Naive thymus-derived CD4-positive, alpha-beta T cell (primary cell): ENCODE measurements at regions not wholly inside any gene's neighbourhood (a gene's known extent, or its start where the extent isn't known, plus 50 kb on each side); places are given as distances from the start of the nearest gene placed in this dataset.
A peak's percentile ranks its signal among the peaks of the same experiment; 100 is the strongest.

Source experiments
- ATAC-seq: fragments of 150-1000 bp; cut with Tn5 transposase; 2 replicates; pipeline ENCODE4 v1.10.0; 2021; ENCODE audit warnings: mild to moderate bottlenecking, moderate library complexity
- CTCF ChIA-PET: fragments of 350-600 bp; sonication (Branson Sonifier 250); formaldehyde crosslinking; loops from one replicate; lab custom pipeline; 2021; ENCODE audit warnings: antibody characterized with exemption; lab: Charles Lee
- POLR2A ChIA-PET: fragments of 350-600 bp; sonication (Branson Sonifier 250); formaldehyde crosslinking; loops from one replicate; lab custom pipeline; 2021; ENCODE audit warnings: antibody characterized with exemption, inconsistent platforms; lab: Charles Lee
- DNase-seq, 9 donors: peaks; one replicate each; pipeline versions ENCODE4 v3.0.0 to v3.0.0-alpha.2; 2020 to 2022; ENCODE audit warnings: mixed read lengths in 1 of 9
- H3K27ac ChIP-seq: one replicate; pipeline ENCODE4 v1.7.0; 2013; ENCODE audit warnings: mild to moderate bottlenecking, low read depth, low read length, moderate library complexity
- H3K27me3 ChIP-seq, 2 donors: one replicate each; pipeline ENCODE4 v1.7.0; 2013; ENCODE audit warnings: low read length in 2 of 2, mild to moderate bottlenecking in 2 of 2, moderate library complexity in 2 of 2; ENCODE audit not compliant: control insufficient read depth in 2 of 2, insufficient read depth in 2 of 2
- H3K36me3 ChIP-seq, 3 experiments: 1 replicate in 2 of 3; 2 replicates in 1 of 3; pipeline ENCODE4 v1.7.0; 2013; ENCODE audit warnings: low read length in 3 of 3, mild to moderate bottlenecking in 3 of 3, moderate library complexity in 1 of 3; ENCODE audit not compliant: insufficient read depth in 3 of 3, control insufficient read depth in 2 of 3
- H3K4me1 ChIP-seq, 2 donors: one replicate each; pipeline ENCODE4 v1.7.0; 2013; ENCODE audit warnings: low read length in 2 of 2, mild to moderate bottlenecking in 2 of 2, moderate library complexity in 1 of 2; ENCODE audit not compliant: control insufficient read depth in 2 of 2, insufficient read depth in 2 of 2
- H3K4me3 ChIP-seq: 2 replicates; pipeline ENCODE4 v1.7.0; 2013; ENCODE audit warnings: mild to moderate bottlenecking, low read length
- H3K9me3 ChIP-seq, 3 experiments: 1 replicate in 2 of 3; 2 replicates in 1 of 3; pipeline ENCODE4 v1.7.0; 2013; ENCODE audit warnings: low read length in 3 of 3; ENCODE audit not compliant: control insufficient read depth in 2 of 3
- H3K27ac Mint-ChIP-seq, 9 donors: one replicate each; pipeline ENCODE4 v1.8.0; 2020 to 2022; ENCODE audit warnings: mixed read lengths in 9 of 9, mild to moderate bottlenecking in 8 of 9, moderate library complexity in 5 of 9, inconsistent platforms in 2 of 9
- H3K27me3 Mint-ChIP-seq, 5 donors: one replicate each; pipeline ENCODE4 v1.8.0; 2021 to 2022; ENCODE audit warnings: mixed read lengths in 5 of 5, mild to moderate bottlenecking in 1 of 5
- H3K36me3 Mint-ChIP-seq, 5 donors: one replicate each; pipeline ENCODE4 v1.8.0; 2020 to 2022; ENCODE audit warnings: mixed read lengths in 5 of 5, mild to moderate bottlenecking in 3 of 5, inconsistent platforms in 1 of 5
- H3K4me1 Mint-ChIP-seq, 7 donors: one replicate each; pipeline ENCODE4 v1.8.0; 2020 to 2022; ENCODE audit warnings: mixed read lengths in 7 of 7, mild to moderate bottlenecking in 3 of 7, inconsistent platforms in 1 of 7
- H3K4me3 Mint-ChIP-seq, 10 donors: one replicate each; pipeline ENCODE4 v1.8.0; 2020 to 2022; ENCODE audit warnings: mild to moderate bottlenecking in 10 of 10, mixed read lengths in 10 of 10, moderate library complexity in 6 of 10, inconsistent platforms in 2 of 10
- H3K9me3 Mint-ChIP-seq, 11 donors: one replicate each; pipeline ENCODE4 v1.8.0; 2020 to 2022; ENCODE audit warnings: mixed read lengths in 11 of 11, mild to moderate bottlenecking in 4 of 11, inconsistent platforms in 1 of 11, moderate library complexity in 1 of 11
- intact Hi-C, 2 donors: fragments of 100-400 bp; cut with micrococcal nuclease; formaldehyde crosslinking; loops; one replicate each; pipeline ENCODE4 v1.15.1; 2023

DNA sequence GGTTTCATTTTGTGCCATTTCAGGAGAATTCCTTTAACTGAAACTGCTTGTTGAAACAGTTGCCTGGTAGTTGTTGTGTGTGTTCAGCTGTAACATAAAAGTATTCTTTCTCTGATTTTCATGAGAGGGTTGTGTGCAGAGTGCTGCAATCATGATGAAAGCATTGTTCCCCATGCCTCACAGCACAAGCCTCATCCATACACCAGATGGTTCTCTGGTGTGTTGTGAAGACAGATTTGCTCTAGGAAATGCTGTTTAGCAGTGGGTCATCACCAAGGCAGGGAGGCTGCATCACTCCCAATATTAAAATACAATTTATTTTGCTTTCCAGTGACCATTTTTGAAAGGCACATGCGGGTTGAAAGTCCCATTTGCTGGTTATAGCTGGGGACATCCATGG, 404.4 kb downstream of the AACS start:
- H3K27me3 ChIP-seq, result no peaks in the 10 kb centered on the region
- Mint-ChIP-seq H3K27me3 (peaks cover 0 to 6% (median under 1%) of the 10 kb centered on the region in 5 donors), H3K4me1 (no peaks in the 10 kb centered on the region), H3K9me3 (peaks cover 0 to 6% (median 0%) of the 10 kb centered on the region in 11 donors), H3K4me3 (no peak overlapping the region), H3K36me3 (no peaks in the 10 kb centered on the region), H3K27ac (no peak overlapping the region)
- ChIA-PET POLR2A (no interaction called here), CTCF (no interaction called here)
- H3K9me3 ChIP-seq, result no peaks in the 10 kb centered on the region
- no peak for ATAC-seq
- DNase-seq, result no peak
- H3K27ac ChIP-seq, result no peak overlapping the region
- intact Hi-C loops, result no loop called here
- H3K36me3 ChIP-seq, result no peaks in the 10 kb centered on the region
- no peaks in the 10 kb centered on the region for H3K4me1 ChIP-seq
- no peak overlapping the region for H3K4me3 ChIP-seq

DNA sequence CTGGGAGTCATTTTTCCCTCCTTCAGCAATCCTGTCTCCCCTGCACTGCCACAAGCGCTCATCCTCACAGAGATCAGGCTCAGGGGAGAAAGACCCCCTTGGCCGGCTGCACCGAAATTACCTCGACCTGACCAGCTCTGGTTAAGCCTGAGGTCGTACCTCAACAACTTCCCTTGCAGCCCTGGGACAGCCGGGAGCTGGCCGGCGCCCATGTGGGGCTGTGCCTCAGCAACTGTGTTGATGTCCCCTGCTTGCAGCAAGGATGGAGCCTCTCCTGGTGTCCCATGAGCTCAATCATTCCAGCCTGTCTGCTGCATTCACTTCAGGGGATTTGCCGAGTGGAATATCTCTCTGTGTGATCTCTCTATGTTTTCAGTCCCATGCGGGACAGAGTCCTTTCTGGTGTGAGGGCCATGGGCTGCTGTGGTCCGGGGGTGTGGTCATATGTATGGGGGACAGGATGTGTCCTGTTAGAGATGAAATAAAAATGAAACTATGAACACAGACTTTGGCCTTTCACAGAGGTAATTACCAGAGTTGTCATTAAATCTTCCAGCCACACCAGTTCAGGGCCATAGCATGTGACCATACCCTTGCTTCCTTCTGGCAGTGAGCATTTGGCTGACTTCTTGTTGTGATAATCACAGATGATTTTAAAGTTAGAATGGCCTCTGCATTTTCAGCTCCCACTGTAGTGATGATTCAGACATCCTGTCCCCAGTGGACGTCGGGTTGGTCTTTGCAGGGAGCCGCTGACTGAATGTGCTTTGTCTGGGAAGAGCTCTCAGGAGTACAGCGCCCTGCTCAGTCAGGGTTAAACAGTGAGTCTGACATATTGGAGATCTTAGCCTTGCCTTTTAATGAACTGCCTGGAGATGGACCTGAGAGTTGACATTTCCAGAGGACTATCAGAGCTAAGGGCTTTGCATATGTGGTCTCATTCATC, 405.9 kb downstream of the AACS start:
- Mint-ChIP-seq H3K4me3 (no peak overlapping the region), H3K9me3 (peaks cover 0 to 6% (median 0%) of the 10 kb centered on the region in 11 donors), H3K27ac (peak overlapping the region in 1 of 9 donors; percentile 11), H3K36me3 (no peaks in the 10 kb centered on the region), H3K4me1 (peaks cover 0 to under 1% (median 0%) of the 10 kb centered on the region in 7 donors), H3K27me3 (peaks cover 0 to 9% (median 8%) of the 10 kb centered on the region in 5 donors)
- ChIA-PET CTCF (no interaction called here), POLR2A (no interaction called here)
- Histone ChIP-seq H3K36me3 (no peaks in the 10 kb centered on the region), H3K9me3 (no peaks in the 10 kb centered on the region), H3K27ac (no peak overlapping the region), H3K4me1 (no peaks in the 10 kb centered on the region), H3K4me3 (no peak overlapping the region), H3K27me3 (no peaks in the 10 kb centered on the region)
- intact Hi-C loops, result no loop called here
- no peak for DNase-seq
- ATAC-seq, result no peak

DNA sequence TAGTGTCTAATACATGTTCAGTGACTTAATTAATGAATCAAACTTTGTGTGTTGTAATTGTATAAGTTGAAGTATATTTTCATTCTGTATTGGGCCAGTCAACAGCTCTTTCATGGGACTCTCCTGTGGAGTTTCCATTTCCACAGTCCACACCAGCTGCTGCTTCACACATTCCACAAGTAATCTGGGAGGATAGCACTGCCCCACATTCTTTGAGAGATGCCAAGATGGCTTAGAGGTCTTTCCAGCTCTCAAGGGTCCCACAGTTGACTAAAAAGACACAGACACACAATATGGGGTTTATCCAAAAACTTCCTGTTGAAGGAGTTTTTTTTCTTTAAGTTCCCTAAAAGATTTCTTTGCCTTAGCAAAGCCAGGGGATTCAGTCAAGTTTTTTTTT, 408.3 kb downstream of the AACS start:
- H3K9me3 Mint-ChIP-seq, result peaks cover 0 to 5% (median 0%) of the 10 kb centered on the region in 11 donors
- Histone ChIP-seq H3K27me3 (no peaks in the 10 kb centered on the region), H3K4me3 (no peak overlapping the region), H3K27ac (no peak overlapping the region), H3K9me3 (no peaks in the 10 kb centered on the region), H3K4me1 (no peaks in the 10 kb centered on the region), H3K36me3 (no peaks in the 10 kb centered on the region)
- H3K4me3 Mint-ChIP-seq, result no peak overlapping the region
- no peaks in the 10 kb centered on the region for H3K36me3 Mint-ChIP-seq
- peaks cover 0 to 1% (median 0%) of the 10 kb centered on the region in 7 donors for H3K4me1 Mint-ChIP-seq
- ChIA-PET CTCF (no interaction called here), POLR2A (no interaction called here)
- peaks cover 0 to 21% (median 13%) of the 10 kb centered on the region in 5 donors for H3K27me3 Mint-ChIP-seq
- ATAC-seq (no peak), DNase-seq (no peak)
- intact Hi-C loops, result no loop called here
- no peak overlapping the region for H3K27ac Mint-ChIP-seq

DNA sequence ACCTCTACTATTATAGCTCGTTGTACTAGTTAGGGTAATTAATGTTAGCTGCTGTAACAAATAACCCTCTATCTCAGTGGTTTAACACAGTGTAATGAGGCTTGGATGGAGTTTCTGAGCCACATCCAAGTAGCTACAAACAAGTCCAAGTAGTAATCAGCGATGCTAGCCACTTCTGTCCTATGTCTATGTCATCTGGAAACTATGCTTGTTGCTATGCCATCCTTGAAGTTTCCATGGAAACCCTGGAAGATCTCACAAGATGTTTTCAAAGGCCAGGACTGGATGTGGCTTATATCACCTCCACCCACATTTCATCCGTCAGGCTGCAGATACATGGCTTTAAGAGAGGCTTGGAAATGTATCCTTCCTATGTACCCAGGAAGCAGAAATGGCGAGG, 422.1 kb downstream of the AACS start:
- Histone ChIP-seq H3K27me3 (no peaks in the 10 kb centered on the region), H3K9me3 (no peaks in the 10 kb centered on the region), H3K36me3 (no peaks in the 10 kb centered on the region), H3K27ac (no peak overlapping the region), H3K4me1 (no peaks in the 10 kb centered on the region), H3K4me3 (no peak overlapping the region)
- Mint-ChIP-seq H3K36me3 (peaks cover 0 to 3% (median 0%) of the 10 kb centered on the region in 5 donors), H3K27ac (no peak overlapping the region), H3K4me1 (no peaks in the 10 kb centered on the region), H3K4me3 (no peak overlapping the region), H3K9me3 (peaks cover 0 to 25% (median 2%) of the 10 kb centered on the region in 11 donors), H3K27me3 (peaks cover 0 to 5% (median 0%) of the 10 kb centered on the region in 5 donors)
- ChIA-PET POLR2A (no interaction called here), CTCF (no interaction called here)
- DNase-seq, result no peak
- intact Hi-C loops, result no loop called here
- no peak for ATAC-seq

DNA sequence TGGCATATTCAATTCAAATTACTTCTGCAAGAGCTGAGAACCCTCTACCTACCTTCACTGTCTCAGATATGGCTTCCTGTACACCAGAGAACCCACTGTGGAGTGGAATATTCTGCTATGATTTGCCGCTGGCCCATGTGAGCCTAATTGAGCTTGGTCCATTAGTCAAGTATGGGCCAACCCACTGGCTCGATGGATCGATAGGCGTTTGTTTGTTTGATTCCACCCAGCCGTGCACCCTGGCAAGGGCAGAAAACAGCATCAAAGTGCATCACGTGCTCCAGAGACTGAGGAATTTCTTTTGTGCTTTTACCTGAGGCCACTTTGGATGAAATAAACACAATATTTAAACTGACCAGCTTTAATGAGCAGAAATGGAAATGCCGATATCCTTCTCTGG, 426.3 kb downstream of the AACS start:
- Histone ChIP-seq H3K4me3 (no peak overlapping the region), H3K27ac (no peak overlapping the region), H3K9me3 (peaks cover 0 to 7% (median 0%) of the 10 kb centered on the region in 3 experiments), H3K27me3 (no peaks in the 10 kb centered on the region), H3K36me3 (no peaks in the 10 kb centered on the region), H3K4me1 (no peaks in the 10 kb centered on the region)
- H3K4me3 Mint-ChIP-seq, result no peak overlapping the region
- no peaks in the 10 kb centered on the region for H3K4me1 Mint-ChIP-seq
- CTCF ChIA-PET, result no interaction called here
- intact Hi-C loops, result no loop called here
- no peak for DNase-seq
- ATAC-seq, result no peak
- H3K27ac Mint-ChIP-seq, result no peak overlapping the region
- peaks cover 0 to 5% (median 3%) of the 10 kb centered on the region in 5 donors for H3K36me3 Mint-ChIP-seq
- peaks cover 0 to 5% (median 0%) of the 10 kb centered on the region in 5 donors for H3K27me3 Mint-ChIP-seq
- peaks cover 3 to 13% (median 6%) of the 10 kb centered on the region in 11 donors for H3K9me3 Mint-ChIP-seq
- POLR2A ChIA-PET, result no interaction called here

DNA sequence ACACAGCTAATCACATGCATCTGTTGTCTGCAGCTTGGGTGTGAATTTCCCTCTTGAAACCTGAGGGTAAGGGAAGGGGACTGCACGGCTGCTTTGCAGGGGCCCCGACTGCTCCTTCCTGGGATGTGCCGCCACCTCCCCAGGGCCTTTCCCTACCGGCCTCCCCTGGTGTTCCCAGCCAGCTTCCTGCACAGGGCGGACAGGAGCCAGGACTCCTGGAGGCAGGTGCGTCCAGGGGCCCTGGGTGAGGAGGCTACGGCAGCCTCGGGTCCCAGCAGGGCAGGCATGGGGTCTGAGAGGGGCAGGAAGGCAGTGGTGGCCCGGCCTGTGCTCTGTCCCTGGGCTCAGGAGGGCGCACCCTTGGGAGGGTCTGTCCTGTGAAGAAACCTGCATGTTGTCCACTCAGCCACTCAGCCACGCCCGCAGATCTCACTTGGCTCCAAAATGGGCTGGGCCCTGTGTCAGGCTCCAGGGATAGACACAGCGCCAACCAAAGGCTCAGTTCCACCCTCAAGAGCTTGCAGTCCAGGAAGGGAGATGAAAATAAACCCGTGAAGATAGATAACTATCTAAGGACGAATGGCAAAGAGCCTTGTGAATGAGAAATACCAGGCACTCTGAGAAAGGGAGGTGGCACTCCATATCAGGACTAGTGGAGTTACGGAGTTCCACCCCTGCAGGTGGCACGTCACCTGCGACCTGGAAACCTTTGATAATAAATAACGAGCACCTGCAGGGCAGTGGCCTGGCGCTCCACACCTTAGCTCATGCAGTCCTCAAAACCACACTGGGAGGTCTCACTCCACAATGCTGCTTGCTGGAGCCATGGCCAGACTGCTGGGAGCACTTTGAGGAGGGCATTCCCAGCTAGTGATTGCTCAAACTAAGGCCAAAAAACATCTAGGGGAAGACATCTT, 427.4 kb downstream of the AACS start:
- Mint-ChIP-seq H3K4me3 (no peak overlapping the region), H3K9me3 (peaks cover 3 to 13% (median 6%) of the 10 kb centered on the region in 11 donors), H3K36me3 (peaks cover 0 to 5% (median 3%) of the 10 kb centered on the region in 5 donors), H3K4me1 (no peaks in the 10 kb centered on the region), H3K27ac (no peak overlapping the region), H3K27me3 (peaks cover 0 to 10% (median 0%) of the 10 kb centered on the region in 5 donors)
- intact Hi-C loops, result no loop called here
- no peaks in the 10 kb centered on the region for H3K27me3 ChIP-seq
- no peaks in the 10 kb centered on the region for H3K36me3 ChIP-seq
- H3K4me1 ChIP-seq, result no peaks in the 10 kb centered on the region
- POLR2A ChIA-PET, result no interaction called here
- DNase-seq (no peak), ATAC-seq (no peak)
- CTCF ChIA-PET, result no interaction called here
- peaks cover 0 to 7% (median 0%) of the 10 kb centered on the region in 3 experiments for H3K9me3 ChIP-seq
- H3K27ac ChIP-seq, result no peak overlapping the region
- no peak overlapping the region for H3K4me3 ChIP-seq
